OCI-LY7 (cell line): ENCODE measurements at regions not wholly inside any gene's neighbourhood (a gene's known extent, or its start where the extent isn't known, plus 50 kb on each side); places are given as distances from the start of the nearest gene placed in this dataset.

Experiments
- BruUV-seq: library from RNA; stranded (reverse); fragments of 400-500 nt; replicated peaks from 2 replicates; lab custom pipeline; 2021; lab: Mats Ljungman, UMichigan
- CTCF ChIA-PET: fragments of 300-600 bp; sonication (Branson Sonifier 250); formaldehyde crosslinking; loops from one replicate; lab custom pipeline; 2022; ENCODE audit warnings: antibody characterized with exemption; ENCODE audit not compliant: unreplicated experiment; lab: Charles Lee
- POLR2A ChIA-PET: fragments of 300-600 bp; sonication (Branson Sonifier 250); formaldehyde crosslinking; loops from one replicate; lab custom pipeline; 2022; ENCODE audit warnings: antibody characterized with exemption; lab: Charles Lee
- DNase-seq: peaks from one replicate; pipeline ENCODE4 v3.0.0-alpha.2; 2015; ENCODE audit warnings: low spot score
- H2AFZ ChIP-seq: fragments of 200-600 bp; sonication (generic), shearing (Covaris generic); 2 replicates; pipeline ENCODE4 v1.6.1; 2014; ENCODE audit warnings: mild to moderate bottlenecking, antibody characterized with exemption, low read length, moderate library complexity
- H3K27ac ChIP-seq: fragments of 200-600 bp; sonication (generic); 2 replicates; pipeline ENCODE4 v1.5.1; 2014; ENCODE audit warnings: mixed run types, low read depth, mild to moderate bottlenecking, moderate library complexity, low read length, inconsistent platforms; ENCODE audit not compliant: poor library complexity, severe bottlenecking
- H3K36me3 ChIP-seq: fragments of 200-600 bp; sonication (generic); 2 replicates; pipeline ENCODE4 v1.6.1; 2014; ENCODE audit warnings: mild to moderate bottlenecking, antibody characterized with exemption, low read length, moderate library complexity, mixed read lengths; ENCODE audit not compliant: insufficient read depth
- H3K4me1 ChIP-seq: fragments of 200-600 bp; sonication (generic); 2 replicates; pipeline ENCODE4 v1.5.1; 2014; ENCODE audit warnings: mild to moderate bottlenecking, low read length; ENCODE audit not compliant: insufficient read depth, poor library complexity, severe bottlenecking
- H3K4me2 ChIP-seq: fragments of 200-600 bp; sonication (generic); 2 replicates; pipeline ENCODE4 v1.6.1; 2014; ENCODE audit warnings: mild to moderate bottlenecking, low read length
- H3K4me3 ChIP-seq: fragments of 200-600 bp; sonication (generic); 2 replicates; pipeline ENCODE4 v1.5.1; 2014; ENCODE audit warnings: mild to moderate bottlenecking, low read depth, low read length; ENCODE audit not compliant: poor library complexity, severe bottlenecking
- H3K79me2 ChIP-seq: fragments of 200-600 bp; sonication (generic); 2 replicates; pipeline ENCODE4 v1.6.1; 2016; ENCODE audit warnings: low read depth, mild to moderate bottlenecking, low read length, moderate library complexity, mixed read lengths; ENCODE audit not compliant: insufficient read depth
- H3K9me2 ChIP-seq: fragments of 200-600 bp; sonication (generic); 2 replicates; pipeline ENCODE4 v1.6.1; 2016; ENCODE audit warnings: mild to moderate bottlenecking, low read length, mixed read lengths; ENCODE audit not compliant: insufficient read depth
- H3K9me3 ChIP-seq: fragments of 200-600 bp; sonication (generic); 2 replicates; pipeline ENCODE4 v1.6.1; 2014; ENCODE audit warnings: mild to moderate bottlenecking, mixed run types, low read length, mixed read lengths
- H4K20me1 ChIP-seq: fragments of 200-600 bp; sonication (generic); 2 replicates; pipeline ENCODE4 v1.6.1; 2014; ENCODE audit warnings: mild to moderate bottlenecking, antibody characterized with exemption, low read length, moderate library complexity, mixed read lengths; ENCODE audit not compliant: insufficient read depth
- EZH2phosphoT487 ChIP-seq: fragments of 200-600 bp; sonication (generic); IDR thresholded peaks from 2 replicates; pipeline ENCODE4 v1.6.1; 2018; ENCODE audit warnings: low read depth, borderline replicate concordance, mild to moderate bottlenecking, mixed run types, antibody characterized with exemption, low read length, moderate library complexity, mixed read lengths
- intact Hi-C: fragments of 100-400 bp; cut with micrococcal nuclease; formaldehyde crosslinking; loops from one replicate; pipeline ENCODE4 v1.10.0; 2022; ENCODE audit not compliant: unreplicated experiment
- TF ChIP-seq, protein P1 (sequence below): fragments of 200-600 bp; sonication (generic); conservative IDR thresholded peaks from 2 replicates; pipeline ENCODE4 v1.5.1; 2014; ENCODE audit warnings: mild to moderate bottlenecking, antibody characterized with exemption, low read length, moderate library complexity, mixed read lengths

DNA sequence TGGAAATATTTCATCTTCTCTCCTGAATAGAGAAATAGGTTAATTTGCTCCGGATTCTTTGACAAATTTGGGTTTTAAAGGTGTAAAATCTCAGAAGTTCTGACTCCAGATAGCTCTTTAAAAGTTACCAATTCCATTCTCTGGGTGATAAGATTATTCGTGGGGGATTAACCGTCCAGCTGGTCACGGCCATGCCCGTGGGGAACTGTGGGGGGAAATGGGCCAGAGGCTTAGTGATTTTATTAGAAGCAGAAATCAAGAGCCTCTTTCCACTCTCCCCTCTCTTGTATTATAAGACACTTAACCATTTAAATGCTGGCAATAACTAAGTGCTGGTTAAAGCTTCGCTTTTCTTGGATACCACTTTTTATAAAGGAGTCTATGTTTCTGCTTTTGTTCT, 376.4 kb upstream of the KAZN start:
- H3K4me2 ChIP-seq = no peak overlapping the region
- ChIA-PET CTCF (no interaction called here), POLR2A (interaction anchor here (0.9 kb wide), 1 partner anchor 14 kb away, joined by 3 read pairs; no protein-coding TSS in a partner anchor)
- no peak overlapping the region for H3K4me3 ChIP-seq
- no peaks in the 10 kb centered on the region for H3K9me2 ChIP-seq
- TF ChIP-seq EZH2phosphoT487 = no peak
- TF ChIP-seq, protein P1, sequence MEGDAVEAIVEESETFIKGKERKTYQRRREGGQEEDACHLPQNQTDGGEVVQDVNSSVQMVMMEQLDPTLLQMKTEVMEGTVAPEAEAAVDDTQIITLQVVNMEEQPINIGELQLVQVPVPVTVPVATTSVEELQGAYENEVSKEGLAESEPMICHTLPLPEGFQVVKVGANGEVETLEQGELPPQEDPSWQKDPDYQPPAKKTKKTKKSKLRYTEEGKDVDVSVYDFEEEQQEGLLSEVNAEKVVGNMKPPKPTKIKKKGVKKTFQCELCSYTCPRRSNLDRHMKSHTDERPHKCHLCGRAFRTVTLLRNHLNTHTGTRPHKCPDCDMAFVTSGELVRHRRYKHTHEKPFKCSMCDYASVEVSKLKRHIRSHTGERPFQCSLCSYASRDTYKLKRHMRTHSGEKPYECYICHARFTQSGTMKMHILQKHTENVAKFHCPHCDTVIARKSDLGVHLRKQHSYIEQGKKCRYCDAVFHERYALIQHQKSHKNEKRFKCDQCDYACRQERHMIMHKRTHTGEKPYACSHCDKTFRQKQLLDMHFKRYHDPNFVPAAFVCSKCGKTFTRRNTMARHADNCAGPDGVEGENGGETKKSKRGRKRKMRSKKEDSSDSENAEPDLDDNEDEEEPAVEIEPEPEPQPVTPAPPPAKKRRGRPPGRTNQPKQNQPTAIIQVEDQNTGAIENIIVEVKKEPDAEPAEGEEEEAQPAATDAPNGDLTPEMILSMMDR = no peak
- no peaks in the 10 kb centered on the region for H4K20me1 ChIP-seq
- no peak for DNase-seq
- no TSS peak for BruUV-seq
- H3K27ac ChIP-seq = no peak overlapping the region
- H2AFZ ChIP-seq = peak overlapping the region; percentile 11; the same call in 1 of the 2 replicates
- H3K4me1 ChIP-seq = no peaks in the 10 kb centered on the region
- no peaks in the 10 kb centered on the region; the same call in 1 of the 2 replicates for H3K36me3 ChIP-seq
- intact Hi-C loops = no loop called here
- H3K79me2 ChIP-seq = no peaks in the 10 kb centered on the region
- peaks cover 26% of the 10 kb centered on the region; the same call in 1 of the 2 replicates for H3K9me3 ChIP-seq

DNA sequence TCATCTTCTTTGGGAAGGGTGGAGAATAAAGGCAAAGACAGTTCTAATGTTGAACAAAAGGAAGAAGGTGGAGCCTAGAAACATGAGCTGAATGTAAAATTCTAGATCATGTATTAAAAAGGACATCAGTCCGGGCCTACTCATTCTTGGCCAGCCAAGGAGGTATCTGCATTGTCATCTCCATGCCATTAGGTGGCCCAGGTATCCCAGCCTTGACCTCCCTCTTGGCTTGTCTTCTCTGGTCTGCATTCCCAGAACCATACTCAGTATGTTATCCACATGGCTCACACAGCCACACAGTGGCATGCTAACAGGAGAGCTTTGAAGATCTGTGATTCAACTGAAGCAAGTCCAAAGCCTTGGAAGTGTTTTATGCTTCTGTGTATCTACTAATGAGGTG, 369.8 kb upstream of the KAZN start:
- Histone ChIP-seq H2AFZ (peak overlapping the region; percentile 17; the same call in 1 of the 2 replicates), H3K9me2 (no peaks in the 10 kb centered on the region), H3K36me3 (peaks cover 7% of the 10 kb centered on the region; the same call in 1 of the 2 replicates), H3K27ac (no peak overlapping the region), H3K4me1 (peaks cover 26% of the 10 kb centered on the region), H3K9me3 (peaks cover 28% of the 10 kb centered on the region; the same call in 1 of the 2 replicates), H3K4me2 (no peak overlapping the region), H3K4me3 (no peak overlapping the region), H3K79me2 (no peaks in the 10 kb centered on the region), H4K20me1 (no peaks in the 10 kb centered on the region)
- CTCF ChIA-PET = no interaction called here
- TF ChIP-seq, protein P1 = peak; percentile 54
- no peak for TF ChIP-seq EZH2phosphoT487
- POLR2A ChIA-PET = interaction anchor here (1.5 to 1.8 kb wide), 2 partner anchors 18 to 26 kb away, joined by 3 to 6 read pairs; no protein-coding TSS in a partner anchor
- BruUV-seq = no TSS peak
- intact Hi-C loops = no loop called here
- peak; percentile 38 for DNase-seq

DNA sequence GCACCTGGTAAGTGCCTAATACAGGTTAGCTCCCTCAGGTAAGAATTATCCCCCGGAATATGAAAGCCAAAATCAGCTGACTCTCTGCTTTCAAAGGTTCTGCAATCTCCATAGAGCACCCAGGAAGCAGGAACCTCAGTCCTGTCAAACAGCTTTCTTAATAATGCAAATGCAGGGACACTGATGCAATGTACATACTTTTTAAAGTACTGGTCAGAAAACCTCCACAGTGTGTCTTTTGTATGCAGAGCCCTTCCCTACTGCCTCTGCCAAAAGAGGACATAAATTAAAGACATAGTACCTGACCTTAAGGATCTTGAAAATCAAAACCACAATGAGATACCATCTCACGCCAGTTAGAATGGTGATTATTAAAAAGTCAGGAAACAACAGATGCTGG, 365.0 kb upstream of the KAZN start:
- TF ChIP-seq, protein P1 = no peak
- TF ChIP-seq EZH2phosphoT487 = no peak
- Histone ChIP-seq H2AFZ (peak overlapping the region; percentile 68), H3K4me2 (0 out of 2 replicates have a peak overlapping the region, but pooled peaks have one; percentile 4), H3K79me2 (no peaks in the 10 kb centered on the region), H3K9me2 (no peaks in the 10 kb centered on the region), H4K20me1 (no peaks in the 10 kb centered on the region), H3K4me1 (peaks cover 23% of the 10 kb centered on the region), H3K36me3 (peaks cover 7% of the 10 kb centered on the region; the same call in 1 of the 2 replicates), H3K27ac (no peak overlapping the region), H3K4me3 (no peak overlapping the region), H3K9me3 (peaks cover 16% of the 10 kb centered on the region; the same call in 1 of the 2 replicates)
- ChIA-PET POLR2A (no interaction called here), CTCF (no interaction called here)
- intact Hi-C loops = no loop called here
- no peak for DNase-seq
- no TSS peak for BruUV-seq
